ENCODE measurements at regions not wholly inside any gene's neighbourhood (a gene's known extent, or its start where the extent isn't known, plus 50 kb on each side); places are given as distances from the start of the nearest gene placed in this dataset.

DNA sequence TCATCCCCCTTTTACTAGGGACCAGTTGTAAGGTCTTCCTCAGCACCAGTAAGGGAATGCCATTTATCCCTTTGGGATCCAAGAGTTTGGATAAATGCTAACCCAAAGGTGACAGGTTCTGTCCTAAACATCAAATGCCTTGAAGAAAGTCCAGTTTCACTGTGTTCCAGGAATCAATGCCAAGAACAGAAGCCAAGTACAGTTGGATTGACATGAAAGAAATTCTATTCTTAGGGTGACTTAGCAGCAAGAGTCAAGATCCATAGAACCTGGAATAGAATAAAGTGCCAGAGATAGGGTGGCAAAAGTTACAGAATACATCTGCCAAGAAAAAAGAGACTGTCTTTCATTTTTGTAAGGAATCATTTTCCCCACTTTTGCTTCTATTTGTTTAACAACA lies 94.9 kb upstream of the ADAMTS5 start:
- H3K4me3 ChIP-seq (ENCODE audit: low read depth, low read length) = no peak overlapping the region
- DNase-seq (ENCODE audit: low read depth) = no peak
- no peak for TF ChIP-seq MYC (IDR thresholded peaks at IDR 0.05; ENCODE audit: low read depth, low read length)
- TF ChIP-seq, protein P1, sequence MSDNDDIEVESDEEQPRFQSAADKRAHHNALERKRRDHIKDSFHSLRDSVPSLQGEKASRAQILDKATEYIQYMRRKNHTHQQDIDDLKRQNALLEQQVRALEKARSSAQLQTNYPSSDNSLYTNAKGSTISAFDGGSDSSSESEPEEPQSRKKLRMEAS (IDR thresholded peaks at IDR 0.05; ENCODE audit: low read depth, low read length) = no peak

DNA sequence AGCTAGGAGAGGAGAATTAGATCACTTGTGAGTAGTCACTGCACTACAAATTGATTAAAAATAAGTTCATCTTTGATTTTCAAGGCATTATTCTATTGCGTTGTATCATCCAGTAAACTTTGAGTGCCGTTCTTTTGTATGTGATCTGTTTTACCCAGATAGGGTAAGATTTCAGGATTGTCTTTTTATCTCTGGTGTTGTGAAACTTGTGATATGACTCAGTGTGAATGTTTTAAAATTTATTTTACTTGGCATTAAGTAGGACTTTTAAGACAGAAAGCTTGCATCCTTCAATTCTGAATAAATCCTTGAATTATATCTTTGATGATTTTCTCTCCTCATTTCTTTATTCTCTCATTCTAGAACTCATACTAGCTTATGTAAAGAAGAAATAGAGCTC lies 93.3 kb upstream of the ADAMTS5 start:
- DNase-seq (ENCODE audit: low read depth) = no peak
- TF ChIP-seq, protein P2, sequence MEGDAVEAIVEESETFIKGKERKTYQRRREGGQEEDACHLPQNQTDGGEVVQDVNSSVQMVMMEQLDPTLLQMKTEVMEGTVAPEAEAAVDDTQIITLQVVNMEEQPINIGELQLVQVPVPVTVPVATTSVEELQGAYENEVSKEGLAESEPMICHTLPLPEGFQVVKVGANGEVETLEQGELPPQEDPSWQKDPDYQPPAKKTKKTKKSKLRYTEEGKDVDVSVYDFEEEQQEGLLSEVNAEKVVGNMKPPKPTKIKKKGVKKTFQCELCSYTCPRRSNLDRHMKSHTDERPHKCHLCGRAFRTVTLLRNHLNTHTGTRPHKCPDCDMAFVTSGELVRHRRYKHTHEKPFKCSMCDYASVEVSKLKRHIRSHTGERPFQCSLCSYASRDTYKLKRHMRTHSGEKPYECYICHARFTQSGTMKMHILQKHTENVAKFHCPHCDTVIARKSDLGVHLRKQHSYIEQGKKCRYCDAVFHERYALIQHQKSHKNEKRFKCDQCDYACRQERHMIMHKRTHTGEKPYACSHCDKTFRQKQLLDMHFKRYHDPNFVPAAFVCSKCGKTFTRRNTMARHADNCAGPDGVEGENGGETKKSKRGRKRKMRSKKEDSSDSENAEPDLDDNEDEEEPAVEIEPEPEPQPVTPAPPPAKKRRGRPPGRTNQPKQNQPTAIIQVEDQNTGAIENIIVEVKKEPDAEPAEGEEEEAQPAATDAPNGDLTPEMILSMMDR (IDR thresholded peaks at IDR 0.05; ENCODE audit: low read depth, low read length) = no peak
- TF ChIP-seq MYC (IDR thresholded peaks at IDR 0.05; ENCODE audit: low read depth, low read length) = no peak
- no peak for TF ChIP-seq POLR2A (IDR thresholded peaks at IDR 0.05; ENCODE audit: extremely low read depth, insufficient read length)
- TF ChIP-seq, protein P1 (IDR thresholded peaks at IDR 0.05; ENCODE audit: low read depth, low read length) = no peak
- no peak overlapping the region for H3K4me3 ChIP-seq (ENCODE audit: low read depth, low read length)

DNA sequence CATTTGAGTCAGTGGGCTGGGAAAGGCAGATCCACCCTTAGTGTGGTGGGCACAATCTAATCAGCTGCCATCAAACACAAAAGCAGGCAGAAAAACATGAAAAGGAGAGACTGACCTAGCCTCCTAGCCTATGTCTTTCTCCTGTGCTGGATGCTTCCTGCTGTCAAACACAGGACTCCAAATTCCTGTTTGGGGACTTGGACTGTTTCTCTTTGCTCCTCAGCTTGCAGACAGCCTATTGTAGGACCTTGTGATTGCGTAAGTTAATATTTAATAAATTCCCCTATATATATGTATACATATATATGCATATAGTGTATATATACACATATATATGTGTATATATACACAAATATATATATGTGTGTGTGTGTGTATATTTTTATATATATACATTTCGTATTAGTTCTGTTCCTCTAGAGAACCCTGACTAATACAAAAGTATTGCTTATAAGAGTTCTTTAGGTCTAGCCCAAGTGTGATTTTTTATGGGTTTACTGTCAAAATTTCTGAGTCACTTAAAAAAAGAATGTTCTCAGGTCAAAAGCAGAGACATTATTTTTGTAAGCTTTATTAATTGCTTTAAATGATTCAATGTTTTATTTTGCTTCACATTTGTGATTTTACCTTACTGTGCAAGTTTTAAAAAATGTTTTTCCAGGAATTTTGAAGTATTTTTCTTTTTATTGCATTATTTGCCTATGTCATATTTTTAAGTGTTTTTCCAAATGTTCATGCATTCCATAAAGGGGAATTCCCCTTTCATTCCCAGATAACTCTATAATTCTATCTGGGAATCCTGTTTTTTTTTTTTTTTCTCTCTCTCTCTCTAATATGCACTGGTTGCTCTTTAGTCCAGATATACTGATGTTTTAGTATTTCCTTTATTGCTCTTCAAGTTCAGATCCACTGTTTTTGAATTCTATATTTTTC lies 92.1 kb upstream of the ADAMTS5 start:
- no peak for DNase-seq (ENCODE audit: low read depth)
- no peak for TF ChIP-seq MYC (IDR thresholded peaks at IDR 0.05; ENCODE audit: low read depth, low read length)
- TF ChIP-seq, protein P2 (IDR thresholded peaks at IDR 0.05; ENCODE audit: low read depth, low read length) = no peak
- no peak for TF ChIP-seq POLR2A (IDR thresholded peaks at IDR 0.05; ENCODE audit: extremely low read depth, insufficient read length)
- TF ChIP-seq, protein P1 (IDR thresholded peaks at IDR 0.05; ENCODE audit: low read depth, low read length) = no peak
- no peak overlapping the region for H3K4me3 ChIP-seq (ENCODE audit: low read depth, low read length)

DNA sequence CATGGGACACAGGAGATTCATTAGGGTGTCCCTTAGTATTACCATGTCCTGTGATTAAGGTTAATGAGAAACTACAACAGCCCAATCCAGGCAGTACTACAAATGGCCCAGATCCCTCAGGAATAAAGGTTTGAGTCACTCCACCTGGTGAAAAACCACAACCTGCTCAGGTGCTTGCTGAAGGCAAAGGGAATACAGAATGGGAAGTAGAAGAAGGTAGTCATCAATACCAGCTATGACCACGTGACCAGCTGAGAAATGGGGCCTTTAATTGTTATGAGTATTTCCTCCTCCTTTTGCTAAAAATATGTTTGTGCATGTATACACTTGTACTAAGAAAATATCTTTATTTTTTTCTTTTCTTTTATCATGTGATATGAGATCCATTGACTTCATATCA lies 91.1 kb upstream of the ADAMTS5 start:
- no peak for TF ChIP-seq MYC (IDR thresholded peaks at IDR 0.05; ENCODE audit: low read depth, low read length)
- TF ChIP-seq, protein P1 (IDR thresholded peaks at IDR 0.05; ENCODE audit: low read depth, low read length) = no peak
- DNase-seq (ENCODE audit: low read depth) = no peak
- H3K4me3 ChIP-seq (ENCODE audit: low read depth, low read length) = no peak overlapping the region

DNA sequence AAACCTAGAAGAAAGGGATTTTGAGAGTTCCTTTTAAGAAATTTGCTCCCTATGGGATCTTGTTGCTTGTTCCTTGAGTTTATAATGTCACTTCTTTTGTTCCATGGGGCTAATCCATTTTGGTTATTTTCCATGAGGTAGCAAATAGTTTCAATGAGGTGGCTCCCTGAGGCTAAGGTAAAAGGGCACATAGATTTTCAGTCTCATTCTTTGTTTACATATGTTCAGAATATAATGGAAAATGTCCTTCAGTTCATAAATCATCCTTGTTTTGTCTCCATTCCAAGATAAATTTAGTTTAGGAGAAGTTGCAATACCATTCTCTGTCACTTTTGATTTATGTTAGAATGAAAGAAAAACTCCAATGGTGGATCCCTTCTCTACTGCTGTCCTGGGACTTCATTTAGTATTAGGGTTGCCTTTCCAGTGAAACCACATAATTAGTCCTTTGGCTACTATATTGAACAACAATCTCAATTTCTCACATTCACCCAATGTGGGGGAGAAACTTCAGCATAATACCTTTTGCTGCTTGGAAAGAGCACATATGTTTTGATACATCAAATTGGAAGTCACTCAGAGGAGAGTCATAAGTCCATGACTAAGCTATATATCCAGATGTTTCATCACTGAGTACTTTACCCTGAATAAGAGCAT lies 80.9 kb upstream of the ADAMTS5 start:
- no peak for TF ChIP-seq MYC (IDR thresholded peaks at IDR 0.05; ENCODE audit: low read depth, low read length)
- TF ChIP-seq, protein P2 (IDR thresholded peaks at IDR 0.05; ENCODE audit: low read depth, low read length) = no peak
- no peak for TF ChIP-seq POLR2A (IDR thresholded peaks at IDR 0.05; ENCODE audit: extremely low read depth, insufficient read length)
- TF ChIP-seq, protein P1 (IDR thresholded peaks at IDR 0.05; ENCODE audit: low read depth, low read length) = no peak
- no peak for DNase-seq (ENCODE audit: low read depth)
- no peak overlapping the region for H3K4me3 ChIP-seq (ENCODE audit: low read depth, low read length)

DNA sequence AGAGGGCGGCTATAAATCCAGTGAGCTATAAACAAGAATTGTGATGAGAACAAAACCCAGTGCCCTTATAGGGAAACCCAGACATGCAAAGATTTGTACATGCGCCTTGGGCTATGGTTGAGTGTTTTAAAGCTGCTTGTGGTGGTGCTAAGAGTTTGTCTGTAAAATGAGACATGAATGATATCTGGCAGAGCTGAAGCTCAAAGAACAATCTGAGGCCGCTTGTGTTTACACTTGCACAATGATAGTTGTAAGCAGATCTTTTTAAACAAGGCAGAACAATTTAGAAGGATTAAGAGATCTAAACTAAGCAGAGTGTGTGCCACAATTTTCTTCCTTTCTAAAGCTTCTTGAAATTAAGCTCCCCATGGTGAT lies 80.4 kb upstream of the ADAMTS5 start:
- TF ChIP-seq, protein P1 (IDR thresholded peaks at IDR 0.05; ENCODE audit: low read depth, low read length) = no peak
- TF ChIP-seq MYC (IDR thresholded peaks at IDR 0.05; ENCODE audit: low read depth, low read length) (no peak), POLR2A (IDR thresholded peaks at IDR 0.05; ENCODE audit: extremely low read depth, insufficient read length) (no peak)
- TF ChIP-seq, protein P2 (IDR thresholded peaks at IDR 0.05; ENCODE audit: low read depth, low read length) = no peak
- no peak for DNase-seq (ENCODE audit: low read depth)
- H3K4me3 ChIP-seq (ENCODE audit: low read depth, low read length) = no peak overlapping the region

Measured in NB4 (cell line).